ENCODE measurements at regions not wholly inside any gene's neighbourhood (a gene's known extent, or its start where the extent isn't known, plus 50 kb on each side); places are given as distances from the start of the nearest gene placed in this dataset.

DNA sequence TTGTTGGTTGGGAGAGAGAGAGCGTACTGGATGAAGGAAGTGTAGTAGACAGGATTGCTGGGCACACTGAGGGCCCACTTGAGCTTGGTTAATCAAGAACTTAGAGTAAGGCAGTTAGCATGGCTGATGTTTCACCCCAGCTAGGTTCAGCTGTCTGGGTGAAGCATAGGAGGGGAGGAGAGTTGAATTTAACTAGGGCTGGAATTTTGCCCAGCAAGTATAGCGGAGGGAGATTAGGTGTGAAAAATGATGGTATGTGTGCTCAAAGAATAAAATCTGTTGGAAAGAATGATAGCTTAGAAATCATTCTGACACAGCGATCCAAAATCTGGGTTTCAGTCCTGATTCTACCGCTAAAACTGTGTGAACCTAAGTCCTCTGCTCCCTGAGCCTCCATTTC is 461.5 kb upstream of the PROX1 start:
- H3K27ac ChIP-seq (ENCODE audit: low read length), result no peak overlapping the region
- H3K27me3 ChIP-seq (ENCODE audit: insufficient read depth, low read depth, low read length), result no peaks in the 10 kb centered on the region
- H3F3A ChIP-seq (ENCODE audit: insufficient read depth, low read length, poor library complexity, severe bottlenecking), result no peaks in the 10 kb centered on the region
- no peaks in the 10 kb centered on the region for H3K36me3 ChIP-seq (ENCODE audit: insufficient read depth, low read length)
- no peak for TF ChIP-seq MXI1 (conservative IDR thresholded peaks at IDR 0.05; ENCODE audit: poor library complexity, severe bottlenecking)
- no peak for TF ChIP-seq EZH2 (IDR thresholded peaks at IDR 0.05; ENCODE audit: borderline replicate concordance, insufficient read depth, low read length, poor library complexity, severe bottlenecking)
- TF ChIP-seq RAD21 (conservative IDR thresholded peaks at IDR 0.05), result no peak
- TF ChIP-seq CTCF (IDR thresholded peaks at IDR 0.05; ENCODE audit: poor library complexity, severe bottlenecking), result no peak
- TF ChIP-seq TAF1 (IDR thresholded peaks at IDR 0.05; ENCODE audit: low read depth), result no peak
- TF ChIP-seq EP300 (conservative IDR thresholded peaks at IDR 0.05; ENCODE audit: poor library complexity, severe bottlenecking), result no peak
- no peak for TF ChIP-seq SMC3 (conservative IDR thresholded peaks at IDR 0.05; ENCODE audit: poor library complexity)
- TF ChIP-seq REST (IDR thresholded peaks at IDR 0.05; ENCODE audit: borderline replicate concordance), result no peak
- no peak for TF ChIP-seq POLR2AphosphoS5 (IDR thresholded peaks at IDR 0.05)
- H4K20me1 ChIP-seq (ENCODE audit: insufficient read depth), result no peaks in the 10 kb centered on the region
- no peaks in the 10 kb centered on the region for H3K9me3 ChIP-seq (ENCODE audit: low read length)
- H3K79me2 ChIP-seq (replicated peaks; ENCODE audit: insufficient read depth, low read length), result no peaks in the 10 kb centered on the region
- no peak overlapping the region for H3K4me2 ChIP-seq (ENCODE audit: low read length)
- H3K9ac ChIP-seq (ENCODE audit: low read length), result no peak overlapping the region
- no peak overlapping the region for H3K4me3 ChIP-seq (ENCODE audit: low read length)
- no peak overlapping the region for H2AFZ ChIP-seq (ENCODE audit: low read depth, low read length)
- H3K9me2 ChIP-seq (ENCODE audit: insufficient read depth, low read length), result no peaks in the 10 kb centered on the region

GRCh38 chr1:213530611-213531320 is 457.0 kb upstream of the PROX1 start:
- Histone ChIP-seq H3K9me3 (ENCODE audit: low read length) (no peaks in the 10 kb centered on the region), H3K27me3 (ENCODE audit: insufficient read depth, low read depth, low read length) (no peaks in the 10 kb centered on the region), H3K4me3 (ENCODE audit: low read length) (no peak overlapping the region), H4K20me1 (ENCODE audit: insufficient read depth) (no peaks in the 10 kb centered on the region), H2AFZ (ENCODE audit: low read depth, low read length) (no peak overlapping the region), H3K79me2 (replicated peaks; ENCODE audit: insufficient read depth, low read length) (no peaks in the 10 kb centered on the region), H3K9ac (ENCODE audit: low read length) (no peak overlapping the region), H3F3A (ENCODE audit: insufficient read depth, low read length, poor library complexity, severe bottlenecking) (no peaks in the 10 kb centered on the region), H3K9me2 (ENCODE audit: insufficient read depth, low read length) (no peaks in the 10 kb centered on the region), H3K27ac (ENCODE audit: low read length) (no peak overlapping the region), H3K4me2 (ENCODE audit: low read length) (no peak overlapping the region), H3K36me3 (ENCODE audit: insufficient read depth, low read length) (no peaks in the 10 kb centered on the region)
- TF ChIP-seq MXI1 (conservative IDR thresholded peaks at IDR 0.05; ENCODE audit: poor library complexity, severe bottlenecking) (no peak), REST (IDR thresholded peaks at IDR 0.05; ENCODE audit: borderline replicate concordance) (no peak), POLR2AphosphoS5 (IDR thresholded peaks at IDR 0.05) (no peak), SMC3 (conservative IDR thresholded peaks at IDR 0.05; ENCODE audit: poor library complexity) (no peak), EZH2 (IDR thresholded peaks at IDR 0.05; ENCODE audit: borderline replicate concordance, insufficient read depth, low read length, poor library complexity, severe bottlenecking) (no peak), RAD21 (conservative IDR thresholded peaks at IDR 0.05) (no peak), EP300 (conservative IDR thresholded peaks at IDR 0.05; ENCODE audit: poor library complexity, severe bottlenecking) (no peak), TAF1 (IDR thresholded peaks at IDR 0.05; ENCODE audit: low read depth) (no peak), CTCF (IDR thresholded peaks at IDR 0.05; ENCODE audit: poor library complexity, severe bottlenecking) (no peak)
